Activated T-helper 1 cell treated with anti-CD3 and anti-CD28 coated beads, Interleukin-12 subunit alpha, Interleukin-12 subunit beta, Interleukin-2, Interleukin-4 antibody, amounts not matched to agents 30 ng/mL and 10 ng/mL and 1 ng/mL, durations not matched to agents 14 hours and 24 hours and 36 hours (primary cell): ENCODE measurements at regions not wholly inside any gene's neighbourhood (a gene's known extent, or its start where the extent isn't known, plus 50 kb on each side); places are given as distances from the start of the nearest gene placed in this dataset.
A peak's percentile ranks its signal among the peaks of the same experiment; 100 is the strongest.

Source experiments
- DNase-seq: peaks from one replicate; pipeline ENCODE4 v3.0.0; 2021; ENCODE audit warnings: low spot score
- H3K27ac Mint-ChIP-seq: one replicate; pipeline ENCODE4 v1.8.0; 2021; ENCODE audit warnings: mild to moderate bottlenecking, mixed read lengths
- H3K27me3 Mint-ChIP-seq: one replicate; pipeline ENCODE4 v1.8.0; 2022; ENCODE audit warnings: mild to moderate bottlenecking, moderate library complexity, mixed read lengths; ENCODE audit not compliant: insufficient read depth
- H3K36me3 Mint-ChIP-seq: one replicate; pipeline ENCODE4 v1.8.0; 2021; ENCODE audit warnings: low read depth, mixed read lengths
- H3K4me1 Mint-ChIP-seq: one replicate; pipeline ENCODE4 v1.8.0; 2021; ENCODE audit warnings: low read depth, mixed read lengths
- H3K4me3 Mint-ChIP-seq: one replicate; pipeline ENCODE4 v1.8.0; 2021; ENCODE audit warnings: mild to moderate bottlenecking, moderate library complexity, mixed read lengths
- H3K9me3 Mint-ChIP-seq: one replicate; pipeline ENCODE4 v1.8.0; 2021; ENCODE audit warnings: mixed read lengths
- intact Hi-C: fragments of 100-400 bp; cut with micrococcal nuclease; formaldehyde crosslinking; loops from one replicate; pipeline ENCODE4 v1.15.1; 2024

DNA sequence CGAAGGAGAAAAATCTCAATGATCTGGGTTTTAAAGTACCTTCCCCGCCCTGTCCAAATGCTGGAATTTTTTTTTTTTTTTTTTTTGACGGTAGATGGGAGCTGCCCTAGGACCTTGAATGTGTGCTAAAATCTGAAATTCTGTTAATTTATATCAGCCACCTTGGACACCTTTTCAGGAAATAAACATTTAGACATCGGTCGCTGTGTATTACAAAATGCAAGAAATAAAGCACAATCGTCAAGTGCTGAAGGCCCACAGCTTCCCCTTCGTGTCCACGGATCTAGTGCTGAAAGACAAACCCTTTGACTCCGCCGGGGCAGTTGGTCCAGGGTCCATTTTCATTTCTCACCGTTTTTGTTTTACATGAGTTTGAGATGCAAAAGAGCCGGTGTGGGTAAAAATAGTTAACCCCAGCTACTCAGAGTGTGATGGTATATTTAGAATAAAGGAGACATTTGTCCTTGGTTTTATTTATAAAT, 90.2 kb upstream of the CHD2 start:
- Mint-ChIP-seq H3K27ac (peak overlapping the region; percentile 98), H3K36me3 (peaks cover 3% of the 10 kb centered on the region), H3K4me3 (peak overlapping the region; percentile 94), H3K27me3 (no peaks in the 10 kb centered on the region), H3K9me3 (peaks cover 3% of the 10 kb centered on the region), H3K4me1 (peaks cover 56% of the 10 kb centered on the region)
- DNase-seq, result no peak
- intact Hi-C loops, result loop anchor here (1.0 to 10.0 kb wide), 8 partner anchors 10 to 1335 kb away; partner anchors contain the start of gene SLCO3A1

DNA sequence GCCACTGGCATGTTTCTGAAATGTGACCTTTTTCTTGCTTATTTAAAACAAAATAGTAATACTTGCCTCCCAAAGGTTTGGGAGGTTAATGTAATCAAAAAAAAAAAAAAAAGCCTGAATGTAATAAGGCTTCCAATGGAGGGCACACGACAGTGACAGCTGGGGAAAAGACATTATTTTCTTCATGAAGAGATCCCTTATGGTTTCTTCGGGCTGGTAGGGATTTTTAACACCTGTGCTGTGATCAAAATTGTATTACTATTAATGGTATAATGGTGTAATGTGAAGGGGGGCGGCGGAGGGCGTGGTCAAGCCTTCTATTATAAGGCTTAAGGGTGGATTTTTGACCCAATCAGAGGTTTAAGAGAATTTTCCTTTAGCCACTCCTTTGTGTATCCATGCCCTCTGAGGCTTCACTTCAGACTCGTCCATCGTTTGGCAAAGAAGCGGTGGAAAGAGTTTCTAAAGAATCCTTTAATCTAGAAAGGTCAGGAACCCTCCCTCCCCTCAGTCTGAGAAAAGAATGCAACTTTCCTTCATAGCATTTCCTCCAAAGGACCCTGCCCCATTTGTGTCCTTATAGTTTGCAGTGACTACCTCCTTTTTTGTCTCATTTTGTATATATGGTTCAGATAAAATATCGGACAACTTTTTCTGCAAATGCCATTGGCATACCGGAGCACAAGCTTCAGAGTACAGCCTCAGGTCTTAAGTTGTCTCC, 89.5 kb upstream of the CHD2 start:
- Mint-ChIP-seq H3K9me3 (peaks cover 3% of the 10 kb centered on the region), H3K36me3 (peaks cover 3% of the 10 kb centered on the region), H3K27ac (peak overlapping the region; percentile 98), H3K4me1 (peaks cover 54% of the 10 kb centered on the region), H3K4me3 (peak overlapping the region; percentile 94), H3K27me3 (no peaks in the 10 kb centered on the region)
- intact Hi-C loops, result loop anchor here (1.0 kb wide), 1 partner anchor 10 kb away; no protein-coding TSS in a partner anchor
- DNase-seq, result no peak

DNA sequence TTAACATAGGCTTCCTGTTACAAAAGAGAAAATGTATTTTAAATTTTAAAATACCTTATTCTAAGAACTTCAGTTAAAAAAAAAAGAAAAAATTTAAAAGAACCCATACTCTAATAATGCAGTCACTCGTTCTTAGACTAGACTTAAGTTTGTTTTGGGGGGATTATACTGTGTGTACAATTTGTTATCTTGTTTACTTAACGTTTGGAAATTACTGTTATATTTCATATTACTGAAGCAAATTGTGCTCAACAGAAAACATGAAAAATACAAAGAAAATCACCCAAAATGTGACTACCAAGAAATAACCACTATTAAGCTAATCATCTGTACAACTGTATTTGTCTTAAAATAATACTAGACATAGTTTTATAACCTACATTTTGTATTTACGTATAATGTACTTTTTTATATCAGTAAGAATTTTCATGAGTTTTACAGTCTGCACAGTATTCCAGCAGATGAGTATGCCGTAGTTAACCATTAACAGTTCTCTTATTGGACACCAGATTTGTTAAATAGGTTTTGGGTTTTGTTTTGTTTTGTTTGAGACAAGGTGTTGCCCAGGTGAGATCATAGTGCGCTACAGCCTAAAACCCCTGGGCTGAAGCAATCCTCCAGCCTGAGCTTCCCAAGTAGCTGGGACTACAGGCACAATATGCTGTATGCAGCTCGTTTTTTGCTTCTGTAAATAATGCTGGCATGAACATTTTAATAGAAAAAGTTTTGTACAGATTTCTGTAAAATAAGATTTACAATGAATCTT, 88.8 kb upstream of the CHD2 start:
- Mint-ChIP-seq H3K4me1 (peaks cover 52% of the 10 kb centered on the region), H3K4me3 (peak overlapping the region; percentile 94), H3K9me3 (peaks cover 3% of the 10 kb centered on the region), H3K27ac (peak overlapping the region; percentile 98), H3K27me3 (no peaks in the 10 kb centered on the region), H3K36me3 (peaks cover 3% of the 10 kb centered on the region)
- intact Hi-C loops, result no loop called here
- no peak for DNase-seq

DNA sequence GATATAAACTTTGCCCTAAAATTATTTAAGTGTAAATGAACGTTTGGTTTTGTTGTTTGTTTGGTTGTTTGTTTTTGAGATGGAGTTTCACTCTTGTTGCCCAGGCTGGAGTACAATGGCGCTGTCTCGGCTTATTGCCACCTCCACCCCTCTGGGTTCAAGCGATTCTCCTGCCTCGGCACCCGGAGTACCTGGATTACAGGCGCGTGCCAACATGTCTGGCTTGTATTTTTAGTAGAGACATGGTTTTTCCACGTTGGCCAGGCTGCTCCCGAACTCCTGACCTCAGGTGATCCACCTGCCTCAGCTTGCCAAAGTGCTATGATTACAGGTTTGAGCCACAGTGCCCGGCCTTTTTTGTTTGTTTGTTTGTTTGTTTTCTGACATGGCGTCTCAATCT, 87.9 kb upstream of the CHD2 start:
- DNase-seq, result no peak
- Mint-ChIP-seq H3K9me3 (peaks cover 3% of the 10 kb centered on the region), H3K27ac (peak overlapping the region; percentile 98), H3K27me3 (no peaks in the 10 kb centered on the region), H3K4me1 (peaks cover 50% of the 10 kb centered on the region), H3K4me3 (peak overlapping the region; percentile 73), H3K36me3 (peaks cover 3% of the 10 kb centered on the region)
- intact Hi-C loops, result no loop called here

DNA sequence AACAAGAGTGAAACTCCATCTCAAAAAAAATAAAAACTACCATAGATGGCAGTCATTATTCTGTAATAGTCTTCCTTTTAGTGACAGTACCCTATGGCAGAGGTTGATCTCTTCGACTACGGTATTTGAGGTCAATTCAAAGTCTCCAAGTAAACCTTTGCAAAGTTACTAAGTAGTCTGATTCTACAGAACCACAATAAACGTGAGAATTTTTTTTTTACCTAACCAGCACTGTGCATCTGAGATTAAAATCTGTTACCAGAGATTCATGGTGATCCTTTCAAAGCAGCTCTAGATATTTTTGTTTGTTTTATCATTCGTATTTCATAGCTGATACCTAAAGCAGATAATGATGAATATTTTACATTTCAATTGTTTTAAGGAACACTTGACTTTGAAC, 86.6 kb upstream of the CHD2 start:
- Mint-ChIP-seq H3K4me3 (peak overlapping the region; percentile 68), H3K27ac (peak overlapping the region; percentile 86), H3K4me1 (peaks cover 52% of the 10 kb centered on the region), H3K36me3 (no peaks in the 10 kb centered on the region), H3K27me3 (no peaks in the 10 kb centered on the region), H3K9me3 (no peaks in the 10 kb centered on the region)
- intact Hi-C loops, result no loop called here
- DNase-seq, result no peak

DNA sequence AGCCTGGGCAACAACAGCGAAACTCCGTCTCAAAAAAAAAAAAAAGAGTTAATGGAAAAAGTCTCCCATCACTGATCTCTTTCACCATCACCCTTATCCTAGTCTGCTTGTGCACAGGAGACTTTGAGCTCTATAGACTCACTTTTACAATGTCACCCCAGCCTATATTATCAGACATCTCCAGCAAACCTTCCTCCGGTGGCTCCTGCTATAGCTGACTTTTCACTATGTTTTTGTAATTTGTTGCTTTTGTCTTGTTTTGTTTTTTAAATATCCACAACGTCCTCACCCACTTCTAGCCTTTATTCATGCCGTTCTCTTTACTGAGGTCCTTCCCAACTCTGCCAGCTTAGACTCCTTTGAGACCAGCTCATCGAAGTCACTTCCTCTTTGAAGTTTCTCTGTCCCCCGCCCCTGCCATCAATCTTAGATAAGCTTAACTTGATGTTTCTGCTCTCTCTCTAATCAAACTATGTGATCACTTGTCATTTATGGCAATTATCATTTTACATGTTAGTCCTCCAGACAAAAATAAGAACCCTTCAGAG, 82.7 kb upstream of the CHD2 start:
- H3K4me1 Mint-ChIP-seq, result peaks cover 60% of the 10 kb centered on the region
- intact Hi-C loops, result no loop called here

DNA sequence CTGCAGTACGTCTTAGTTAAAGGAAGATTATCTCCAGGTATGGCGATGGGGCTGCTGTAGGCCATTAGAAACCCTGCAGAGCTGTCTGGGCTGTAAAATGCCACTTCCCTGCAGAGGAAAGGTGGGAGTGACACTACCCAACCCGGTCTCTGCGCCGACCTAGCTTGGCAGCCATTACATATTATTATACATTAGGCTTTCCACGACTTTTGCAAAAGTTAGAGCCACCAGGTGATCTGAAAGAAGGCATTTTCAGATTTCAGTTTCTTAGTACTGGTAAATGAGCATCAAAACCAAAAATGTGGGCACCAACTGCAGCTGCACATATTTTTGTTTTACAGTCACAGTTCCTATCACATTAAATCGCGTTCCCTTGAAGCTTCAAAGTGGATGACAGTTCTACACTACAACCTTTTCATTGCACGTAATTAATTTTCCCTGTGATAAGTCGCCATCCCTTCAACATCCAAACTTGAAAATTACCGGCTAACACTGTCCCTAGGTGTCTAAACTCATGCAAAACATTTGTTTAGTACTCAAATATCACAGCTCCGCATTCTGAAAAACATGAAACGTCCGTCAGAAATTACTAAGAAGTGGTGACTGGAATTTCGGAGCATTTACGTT, 81.4 kb upstream of the CHD2 start:
- Mint-ChIP-seq H3K27me3 (no peaks in the 10 kb centered on the region), H3K9me3 (no peaks in the 10 kb centered on the region), H3K27ac (peak overlapping the region; percentile 96), H3K4me1 (peaks cover 64% of the 10 kb centered on the region), H3K4me3 (peak overlapping the region; percentile 86), H3K36me3 (no peaks in the 10 kb centered on the region)
- intact Hi-C loops, result loop anchor here (1.0 kb wide), 1 partner anchor 31 kb away; no protein-coding TSS in a partner anchor
- DNase-seq, result no peak

More for the DNA sequence above, 82.7 kb upstream of the CHD2 start:
- H3K36me3 Mint-ChIP-seq, result no peaks in the 10 kb centered on the region
- DNase-seq, result no peak
- H3K4me3 Mint-ChIP-seq, result peak overlapping the region; percentile 56
- H3K9me3 Mint-ChIP-seq, result no peaks in the 10 kb centered on the region
- peak overlapping the region; percentile 70 for H3K27ac Mint-ChIP-seq
- H3K27me3 Mint-ChIP-seq, result no peaks in the 10 kb centered on the region

DNA sequence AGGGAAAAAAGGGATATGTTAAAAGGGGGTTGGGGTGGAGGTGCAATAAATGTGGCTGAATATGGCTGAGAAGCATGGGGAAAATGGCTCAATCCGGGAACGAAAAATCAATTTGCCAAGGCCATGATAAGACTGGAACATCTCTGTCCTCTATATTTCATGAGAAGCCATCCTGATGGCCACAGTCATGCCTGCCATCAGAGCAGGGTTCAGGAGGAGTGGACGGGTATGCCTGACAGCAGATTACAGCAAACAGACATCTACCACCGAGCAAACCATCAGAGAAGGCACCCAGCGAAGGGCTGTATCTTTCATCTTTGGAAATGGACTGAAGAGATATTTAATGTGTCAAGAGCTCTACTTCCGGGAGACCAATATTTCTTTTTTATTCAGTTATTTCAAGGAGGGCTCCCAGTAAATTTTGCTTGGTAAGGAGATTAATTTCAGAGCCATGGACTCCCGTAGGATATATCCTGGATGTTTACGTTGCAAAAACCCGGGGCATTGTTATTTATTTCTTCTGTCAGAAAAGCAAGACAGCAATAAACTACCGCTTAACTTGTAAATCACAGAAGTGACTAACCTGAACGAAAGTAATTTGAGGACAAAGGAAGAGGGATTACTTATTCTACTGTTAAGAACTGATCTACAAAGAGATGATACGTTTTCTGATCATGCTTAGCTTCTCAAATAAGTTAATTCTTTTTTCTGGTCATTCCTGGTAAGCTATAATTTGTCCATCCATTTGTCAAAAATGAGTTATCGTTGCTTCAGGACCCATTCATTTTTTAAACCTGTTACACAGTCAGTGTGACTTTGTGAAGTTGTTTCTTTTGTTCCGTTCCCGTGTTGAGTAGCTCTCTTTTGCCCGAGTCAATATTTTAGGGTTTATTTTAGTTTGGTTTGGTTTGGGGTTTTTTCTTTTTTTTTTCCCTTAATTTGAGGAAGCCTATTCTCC, 80.6 kb upstream of the CHD2 start:
- Mint-ChIP-seq H3K27ac (peak overlapping the region; percentile 96), H3K4me3 (peak overlapping the region; percentile 86), H3K36me3 (no peaks in the 10 kb centered on the region), H3K27me3 (no peaks in the 10 kb centered on the region), H3K9me3 (no peaks in the 10 kb centered on the region), H3K4me1 (peaks cover 58% of the 10 kb centered on the region)
- intact Hi-C loops, result loop anchor here (1.0 kb wide), 3 partner anchors 9 to 63 kb away; no protein-coding TSS in a partner anchor
- no peak for DNase-seq

DNA sequence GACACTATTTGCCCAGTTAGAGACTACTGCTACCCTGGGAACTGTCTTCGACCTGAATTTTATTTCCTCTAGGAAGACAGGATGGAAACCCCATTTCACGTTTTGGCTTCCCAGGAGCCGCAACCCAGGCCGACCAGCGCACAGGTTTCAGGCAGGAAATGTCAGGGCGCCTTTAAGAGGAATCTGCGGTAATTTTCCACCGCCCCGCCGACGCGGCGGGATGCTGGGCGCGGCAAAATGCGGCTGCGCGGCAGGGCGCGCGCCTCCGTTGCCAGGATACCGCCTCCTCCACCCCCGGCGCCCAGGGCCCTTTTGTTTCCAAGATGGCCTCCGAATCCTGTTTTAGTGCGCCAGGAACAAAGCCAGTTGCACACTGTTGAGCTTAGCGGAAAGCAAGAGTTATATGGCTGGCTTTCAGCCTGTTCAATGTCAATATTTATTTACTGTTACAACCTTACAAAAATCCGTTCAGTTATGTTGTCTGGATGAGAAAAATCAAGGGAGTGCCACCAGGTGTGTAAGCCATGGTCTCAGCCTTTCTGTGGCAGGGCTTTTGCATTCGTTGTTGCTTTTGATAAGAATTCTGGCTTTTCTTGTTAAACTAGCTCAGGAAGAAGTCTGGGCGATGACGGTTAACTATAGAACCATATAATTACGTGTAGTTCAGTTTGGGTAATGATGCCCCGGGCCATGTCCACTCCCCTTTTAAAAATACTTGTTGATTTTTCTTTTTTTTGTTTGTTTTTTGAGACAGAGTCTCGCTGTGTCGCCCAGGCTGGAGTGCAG, 79.7 kb upstream of the CHD2 start:
- H3K4me3 Mint-ChIP-seq, result peak overlapping the region; percentile 86
- peak overlapping the region; percentile 96 for H3K27ac Mint-ChIP-seq
- no peaks in the 10 kb centered on the region for H3K27me3 Mint-ChIP-seq
- peak; percentile 86 for DNase-seq
- H3K36me3 Mint-ChIP-seq, result no peaks in the 10 kb centered on the region
- intact Hi-C loops, result loop anchor here (1.0 kb wide), 3 partner anchors 10 to 62 kb away; no protein-coding TSS in a partner anchor
- peaks cover 58% of the 10 kb centered on the region for H3K4me1 Mint-ChIP-seq
- H3K9me3 Mint-ChIP-seq, result no peaks in the 10 kb centered on the region

DNA sequence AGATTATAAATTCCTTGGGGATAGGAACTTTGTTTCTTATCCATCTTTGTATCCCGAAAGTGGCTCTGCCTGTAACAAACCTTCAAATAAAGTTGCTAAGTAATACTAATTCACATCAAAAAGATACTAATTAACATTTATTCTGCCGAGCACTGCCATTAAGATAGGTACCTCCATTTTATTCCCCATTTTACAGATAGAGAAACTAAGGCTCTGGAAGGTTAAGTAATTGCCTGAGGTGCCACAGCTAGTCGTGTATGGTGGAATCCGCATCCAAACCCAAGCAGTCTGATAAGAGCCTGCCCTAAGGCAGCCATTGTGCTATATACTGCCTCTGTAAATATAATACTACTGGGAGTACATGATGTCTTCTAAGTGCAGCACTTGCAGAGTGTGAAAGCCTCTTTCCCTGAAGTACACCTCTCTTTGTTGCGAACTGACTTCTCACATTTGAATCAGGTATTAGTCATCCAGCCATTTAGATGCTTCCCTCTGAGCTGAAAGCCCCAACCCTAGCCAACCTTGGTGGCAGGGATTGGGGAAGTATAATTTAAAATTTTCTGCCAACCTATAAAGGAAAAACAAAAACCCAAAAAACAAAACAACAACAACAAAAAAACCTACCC, 78.5 kb upstream of the CHD2 start:
- intact Hi-C loops, result no loop called here
- H3K27me3 Mint-ChIP-seq, result no peaks in the 10 kb centered on the region
- H3K27ac Mint-ChIP-seq, result peak overlapping the region; percentile 94
- H3K9me3 Mint-ChIP-seq, result no peaks in the 10 kb centered on the region
- peak overlapping the region; percentile 73 for H3K4me3 Mint-ChIP-seq
- peaks cover 65% of the 10 kb centered on the region for H3K4me1 Mint-ChIP-seq
- DNase-seq, result no peak
- H3K36me3 Mint-ChIP-seq, result no peaks in the 10 kb centered on the region
